HepG2 (cell line): ENCODE measurements at regions not wholly inside any gene's neighbourhood (a gene's known extent, or its start where the extent isn't known, plus 50 kb on each side); places are given as distances from the start of the nearest gene placed in this dataset.

Experiments used
- CC2D1A ChIP-seq: sonication (generic); formaldehyde crosslinking; IDR thresholded peaks from 2 replicates; pipeline ENCODE4 v1.8.1; 2023; ENCODE audit warnings: mild to moderate bottlenecking, missing genetic modification reagents
- CHD4 ChIP-seq: fragments of 200-600 bp; sonication (generic); IDR thresholded peaks from 2 replicates; pipeline ENCODE4 v1.7.0; 2017; ENCODE audit warnings: mild to moderate bottlenecking, low read length, borderline replicate concordance
- CTCF ChIP-seq: sonication (generic); formaldehyde crosslinking; IDR thresholded peaks from 2 replicates; pipeline ENCODE4 v1.5.0; 2020; ENCODE audit warnings: mild to moderate bottlenecking, missing genetic modification reagents, moderate library complexity
- GABPB1 ChIP-seq: IDR thresholded peaks from 2 replicates; pipeline ENCODE4 v1.6.1; 2016; ENCODE audit warnings: mild to moderate bottlenecking, missing genetic modification reagents, moderate library complexity, missing compliant biosample characterization
- MTF2 ChIP-seq: sonication (generic); formaldehyde crosslinking; IDR thresholded peaks from 2 replicates; pipeline ENCODE4 v1.5.0; 2020; ENCODE audit warnings: missing genetic modification reagents, borderline replicate concordance
- POLR2AphosphoS5 ChIP-seq: IDR thresholded peaks from 2 replicates; pipeline ENCODE4 v1.6.1; 2012; ENCODE audit warnings: low read depth, low read length
- RFX5 ChIP-seq: IDR thresholded peaks from 2 replicates; pipeline ENCODE4 v1.6.1; 2011; ENCODE audit warnings: low read depth, low read length, improper control_type of control experiment
- ZFP36L2 ChIP-seq: sonication (generic); formaldehyde crosslinking; IDR thresholded peaks from 2 replicates; pipeline ENCODE4 v1.4.0; 2020; ENCODE audit warnings: missing genetic modification reagents
- ZNF10 ChIP-seq: sonication (generic); formaldehyde crosslinking; IDR thresholded peaks from 2 replicates; pipeline ENCODE4 v1.4.0; 2020; ENCODE audit warnings: mild to moderate bottlenecking, low read depth, missing genetic modification reagents, borderline replicate concordance
- ZNF282 ChIP-seq: fragments of 450-650 bp; IDR thresholded peaks from 2 replicates; pipeline ENCODE4 v1.6.1; 2018; ENCODE audit not compliant: partially characterized antibody
- ZNF766 ChIP-seq: sonication (generic); formaldehyde crosslinking; IDR thresholded peaks from 2 replicates; pipeline ENCODE4 v1.5.0; 2020; ENCODE audit warnings: missing genetic modification reagents, borderline replicate concordance

- TF ChIP-seq ZNF766 (CRISPR knock-in tag) (no peak), ZNF10 (CRISPR knock-in tag) (no peak), CTCF (CRISPR knock-in tag) (no peak), ZNF282 (no peak), RFX5 (no peak), POLR2AphosphoS5 (no peak), ZFP36L2 (no peak), CHD4 (no peak), CC2D1A (CRISPR knock-in tag) (no peak), GABPB1 (CRISPR knock-in tag) (no peak), MTF2 (CRISPR knock-in tag) (no peak)
Measured at GRCh38 chr6:63097222-63097621, 114.0 kb upstream of the FKBP1C start.
